ENCODE measurements at regions not wholly inside any gene's neighbourhood (a gene's known extent, or its start where the extent isn't known, plus 50 kb on each side); places are given as distances from the start of the nearest gene placed in this dataset.

DNA sequence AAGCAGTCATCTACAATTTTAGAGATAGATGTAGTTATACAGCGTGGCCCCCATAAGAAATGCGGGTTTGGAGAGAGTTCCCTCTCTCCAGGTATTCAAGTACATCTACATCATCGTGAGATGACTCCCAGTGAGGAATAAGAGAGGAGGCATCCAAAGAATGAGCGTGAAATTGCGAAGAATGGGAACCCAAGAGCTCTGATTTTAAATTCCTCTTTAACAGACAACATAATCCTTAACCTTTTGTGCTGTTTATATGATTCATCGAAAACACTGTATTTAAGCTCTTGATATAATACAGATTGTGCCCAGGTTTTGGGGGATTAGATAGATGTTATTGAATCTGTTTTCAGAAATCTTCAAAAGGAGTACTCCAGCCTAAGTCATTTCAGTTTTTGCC lies 161.5 kb downstream of the COG6 start:
- TF ChIP-seq FOXP2 (optimal IDR thresholded peaks at IDR 0.05; ENCODE audit: borderline replicate concordance, extremely low read depth, extremely low read length, insufficient read depth), result no peak
- TF ChIP-seq TAF1 (IDR thresholded peaks at IDR 0.05; ENCODE audit: borderline replicate concordance, insufficient read depth, low read length), result no peak
- TF ChIP-seq POLR2AphosphoS5 (IDR thresholded peaks at IDR 0.05; ENCODE audit: low read depth, low read length), result no peak
- TF ChIP-seq SIN3A (IDR thresholded peaks at IDR 0.05; ENCODE audit: borderline replicate concordance, insufficient read depth, low read length), result no peak
- TF ChIP-seq, protein P1, sequence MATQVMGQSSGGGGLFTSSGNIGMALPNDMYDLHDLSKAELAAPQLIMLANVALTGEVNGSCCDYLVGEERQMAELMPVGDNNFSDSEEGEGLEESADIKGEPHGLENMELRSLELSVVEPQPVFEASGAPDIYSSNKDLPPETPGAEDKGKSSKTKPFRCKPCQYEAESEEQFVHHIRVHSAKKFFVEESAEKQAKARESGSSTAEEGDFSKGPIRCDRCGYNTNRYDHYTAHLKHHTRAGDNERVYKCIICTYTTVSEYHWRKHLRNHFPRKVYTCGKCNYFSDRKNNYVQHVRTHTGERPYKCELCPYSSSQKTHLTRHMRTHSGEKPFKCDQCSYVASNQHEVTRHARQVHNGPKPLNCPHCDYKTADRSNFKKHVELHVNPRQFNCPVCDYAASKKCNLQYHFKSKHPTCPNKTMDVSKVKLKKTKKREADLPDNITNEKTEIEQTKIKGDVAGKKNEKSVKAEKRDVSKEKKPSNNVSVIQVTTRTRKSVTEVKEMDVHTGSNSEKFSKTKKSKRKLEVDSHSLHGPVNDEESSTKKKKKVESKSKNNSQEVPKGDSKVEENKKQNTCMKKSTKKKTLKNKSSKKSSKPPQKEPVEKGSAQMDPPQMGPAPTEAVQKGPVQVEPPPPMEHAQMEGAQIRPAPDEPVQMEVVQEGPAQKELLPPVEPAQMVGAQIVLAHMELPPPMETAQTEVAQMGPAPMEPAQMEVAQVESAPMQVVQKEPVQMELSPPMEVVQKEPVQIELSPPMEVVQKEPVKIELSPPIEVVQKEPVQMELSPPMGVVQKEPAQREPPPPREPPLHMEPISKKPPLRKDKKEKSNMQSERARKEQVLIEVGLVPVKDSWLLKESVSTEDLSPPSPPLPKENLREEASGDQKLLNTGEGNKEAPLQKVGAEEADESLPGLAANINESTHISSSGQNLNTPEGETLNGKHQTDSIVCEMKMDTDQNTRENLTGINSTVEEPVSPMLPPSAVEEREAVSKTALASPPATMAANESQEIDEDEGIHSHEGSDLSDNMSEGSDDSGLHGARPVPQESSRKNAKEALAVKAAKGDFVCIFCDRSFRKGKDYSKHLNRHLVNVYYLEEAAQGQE (IDR thresholded peaks at IDR 0.05; ENCODE audit: insufficient read depth in 1 of 2, low read depth in 2 of 2, low read length in 2 of 2), result no peak

DNA sequence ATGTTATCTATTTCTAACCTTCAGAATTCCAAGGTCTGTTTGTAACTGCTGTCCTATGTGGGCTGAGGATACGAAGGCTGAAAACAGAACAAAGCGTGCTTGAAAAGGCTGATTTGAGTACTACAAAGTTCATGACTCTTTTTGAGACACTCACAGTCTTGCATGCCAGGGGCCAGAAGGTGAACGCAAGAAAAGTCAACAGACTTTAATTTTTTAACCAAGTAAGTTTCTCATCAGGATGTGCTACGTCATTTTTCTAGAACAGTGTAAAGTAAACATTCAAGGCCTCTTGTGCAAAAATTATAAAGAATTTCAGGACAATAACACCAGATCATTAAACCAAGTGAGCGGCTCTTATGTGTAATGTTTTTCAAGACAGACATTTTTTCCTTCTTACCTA lies 163.5 kb downstream of the COG6 start:
- TF ChIP-seq, protein P1 (IDR thresholded peaks at IDR 0.05; ENCODE audit: insufficient read depth in 1 of 2, low read depth in 2 of 2, low read length in 2 of 2), result no peak

DNA sequence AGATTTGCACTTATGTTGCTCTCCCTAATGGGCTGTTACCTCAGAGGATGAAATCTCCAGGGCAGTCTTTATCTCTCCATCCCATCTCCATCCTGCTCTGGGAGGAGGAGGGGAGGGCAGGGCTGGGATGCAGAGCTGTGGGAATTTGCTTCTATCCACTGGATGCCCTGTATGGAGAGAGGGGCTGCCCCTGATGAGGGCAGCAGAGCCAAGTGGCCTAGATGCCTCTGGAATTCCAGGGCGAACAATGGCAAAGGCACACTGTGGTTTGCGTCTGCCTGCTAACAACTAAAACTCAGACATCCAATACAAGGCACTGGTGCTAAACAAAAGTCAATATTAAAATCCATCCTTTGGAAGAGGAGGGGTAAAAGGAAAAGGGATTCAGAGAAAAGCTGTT lies 165.1 kb downstream of the COG6 start:
- no peak for TF ChIP-seq POLR2AphosphoS5 (IDR thresholded peaks at IDR 0.05; ENCODE audit: low read depth, low read length)
- no peak for TF ChIP-seq FOXP2 (optimal IDR thresholded peaks at IDR 0.05; ENCODE audit: borderline replicate concordance, extremely low read depth, extremely low read length, insufficient read depth)
- TF ChIP-seq SIN3A (IDR thresholded peaks at IDR 0.05; ENCODE audit: borderline replicate concordance, insufficient read depth, low read length), result no peak

- no peak for TF ChIP-seq FOXP2 (optimal IDR thresholded peaks at IDR 0.05; ENCODE audit: borderline replicate concordance, extremely low read depth, extremely low read length, insufficient read depth)
- no peak for TF ChIP-seq POLR2AphosphoS5 (IDR thresholded peaks at IDR 0.05; ENCODE audit: low read depth, low read length)
- no peak for TF ChIP-seq SIN3A (IDR thresholded peaks at IDR 0.05; ENCODE audit: borderline replicate concordance, insufficient read depth, low read length)
- no peak for TF ChIP-seq TAF1 (IDR thresholded peaks at IDR 0.05; ENCODE audit: borderline replicate concordance, insufficient read depth, low read length)
- TF ChIP-seq, protein P1 (IDR thresholded peaks at IDR 0.05; ENCODE audit: insufficient read depth in 1 of 2, low read depth in 2 of 2, low read length in 2 of 2), result no peak
Measured at GRCh38 chr13:39821977-39822376, 166.5 kb downstream of the COG6 start.

DNA sequence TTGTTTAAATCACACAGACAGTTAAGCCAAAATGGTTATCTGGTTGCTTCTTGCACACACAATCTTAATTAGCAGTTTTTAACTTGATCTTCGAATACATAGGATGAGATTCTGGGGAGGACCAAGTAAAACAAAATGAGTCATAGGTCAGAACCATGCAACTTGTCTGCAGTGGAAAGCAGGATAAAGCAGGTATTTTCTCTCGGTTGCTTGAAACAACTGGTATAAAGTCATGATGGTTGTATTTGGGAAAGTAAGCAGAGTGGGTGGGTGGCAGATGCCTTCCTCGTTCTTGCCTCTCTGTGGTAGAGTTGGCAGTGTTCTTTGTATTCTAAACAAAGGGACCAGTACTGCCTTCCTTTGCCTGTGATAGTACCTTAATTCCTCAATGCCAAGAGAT lies 167.0 kb downstream of the COG6 start:
- TF ChIP-seq TAF1 (IDR thresholded peaks at IDR 0.05; ENCODE audit: borderline replicate concordance, insufficient read depth, low read length) (no peak), POLR2AphosphoS5 (IDR thresholded peaks at IDR 0.05; ENCODE audit: low read depth, low read length) (no peak), SIN3A (IDR thresholded peaks at IDR 0.05; ENCODE audit: borderline replicate concordance, insufficient read depth, low read length) (no peak), FOXP2 (optimal IDR thresholded peaks at IDR 0.05; ENCODE audit: borderline replicate concordance, extremely low read depth, extremely low read length, insufficient read depth) (no peak)
- TF ChIP-seq, protein P1 (IDR thresholded peaks at IDR 0.05; ENCODE audit: insufficient read depth in 1 of 2, low read depth in 2 of 2, low read length in 2 of 2), result no peak

Data from PFSK-1 (cell line).